HCT116 (cell line): ENCODE measurements at regions not wholly inside any gene's neighbourhood (a gene's known extent, or its start where the extent isn't known, plus 50 kb on each side); places are given as distances from the start of the nearest gene placed in this dataset.

Source experiments
- ATAC-seq: fragments of 200-7000 bp; cut with Tn5 transposase; 2 replicates; pipeline ENCODE4 v1.9.1; 2020; ENCODE audit warnings: mild to moderate bottlenecking, moderate library complexity
- BruUV-seq: library from RNA; stranded (reverse); fragments of 400-500 nt; replicated peaks from 2 replicates; lab custom pipeline; 2021; lab: Mats Ljungman, UMichigan
- CTCF ChIA-PET: fragments of 300-600 bp; sonication (Branson Sonifier 250); formaldehyde crosslinking; loops from one replicate; lab custom pipeline; 2021; ENCODE audit warnings: antibody characterized with exemption; lab: Charles Lee
- POLR2A ChIA-PET: fragments of 300-600, 350-600 bp; sonication (Branson Sonifier 250); formaldehyde crosslinking; loops from one replicate; lab custom pipeline; 2021; ENCODE audit warnings: antibody characterized with exemption; lab: Charles Lee
- RAD21 ChIA-PET, 2 experiments: fragments of 300-600 bp; sonication (Branson Sonifier 250); formaldehyde crosslinking; loops; one replicate each; lab custom pipeline; 2023; ENCODE audit warnings: low total read pairs in 2 of 2; ENCODE audit not compliant: uncharacterized antibody in 2 of 2, unreplicated experiment in 2 of 2, low non-redundant PET in 1 of 2; lab: Charles Lee
- DNase-seq: peaks from one replicate; pipeline ENCODE4 v3.0.0-alpha.2; 2010; ENCODE audit warnings: low read depth, low spot score
- H2AFZ ChIP-seq: fragments of 200-600 bp; shearing (Covaris generic), sonication (generic); 2 replicates; pipeline ENCODE4 v1.6.1; 2017; ENCODE audit warnings: low read depth, mixed run types, mixed read lengths, antibody characterized with exemption, low read length; ENCODE audit not compliant: poor library complexity, severe bottlenecking
- H3K27ac ChIP-seq: 2 replicates; pipeline ENCODE4 v1.5.1; 2012; ENCODE audit warnings: low read depth, low read length
- H3K27me3 ChIP-seq: fragments of 200-600 bp; sonication (generic); 2 replicates; pipeline ENCODE4 v1.6.1; 2016; ENCODE audit warnings: mixed run types, low read length, mixed read lengths; ENCODE audit not compliant: insufficient read depth
- H3K36me3 ChIP-seq, 2 experiments: fragments of 200-500 bp in 1 of 2; fragments of 200-600 bp in 1 of 2; sonication (Bioruptor generic) in 1 of 2; sonication (generic) in 1 of 2; 2 replicates each; pipeline versions ENCODE4 v1.5.1 to v1.6.1; 2014 to 2016; ENCODE audit warnings: low read length in 2 of 2, inconsistent platforms in 1 of 2, mixed read lengths in 1 of 2, mixed run types in 1 of 2; ENCODE audit not compliant: insufficient read depth in 2 of 2, control insufficient read depth in 1 of 2
- H3K4me1 ChIP-seq, 2 experiments: fragments of 200-600 bp in 1 of 2; sonication (generic) in 1 of 2; 2 replicates each; pipeline versions ENCODE4 v1.5.1 to v1.6.1; 2012 to 2017; ENCODE audit warnings: low read length in 2 of 2, inconsistent platforms in 1 of 2, mild to moderate bottlenecking in 1 of 2, mixed read lengths in 1 of 2, mixed run types in 1 of 2, moderate library complexity in 1 of 2; ENCODE audit not compliant: insufficient read depth in 2 of 2, control insufficient read depth in 1 of 2
- H3K4me2 ChIP-seq: fragments of 200-600 bp; sonication (generic); 2 replicates; pipeline ENCODE4 v1.6.1; 2017; ENCODE audit warnings: mixed run types, low read length, mixed read lengths
- H3K4me3 ChIP-seq, 2 experiments: fragments of 200-600 bp in 1 of 2; sonication (generic) in 1 of 2; replicated peaks in 1 of 2; 2 replicates each; pipeline ENCODE4 v1.5.1; 2011 to 2016; ENCODE audit warnings: low read length in 2 of 2, control low read depth in 1 of 2, low read depth in 1 of 2, mild to moderate bottlenecking in 1 of 2, mixed read lengths in 1 of 2, mixed run types in 1 of 2
- H3K79me2 ChIP-seq: fragments of 200-600 bp; sonication (generic); 2 replicates; pipeline ENCODE4 v1.6.1; 2017; ENCODE audit warnings: mild to moderate bottlenecking, mixed run types, low read length, moderate library complexity, mixed read lengths; ENCODE audit not compliant: insufficient read depth
- H3K9ac ChIP-seq: fragments of 200-600 bp; sonication (generic); 2 replicates; pipeline ENCODE4 v1.6.1; 2016; ENCODE audit warnings: low read length, mixed read lengths
- H3K9me2 ChIP-seq: fragments of 200-600 bp; sonication (generic), shearing (Covaris generic); 2 replicates; pipeline ENCODE4 v1.6.1; 2017; ENCODE audit warnings: mixed run types, mild to moderate bottlenecking, moderate library complexity; ENCODE audit not compliant: insufficient read depth
- H3K9me3 ChIP-seq, 2 experiments: fragments of 200-500 bp in 1 of 2; fragments of 200-600 bp in 1 of 2; sonication (Bioruptor generic) in 1 of 2; sonication (generic) in 1 of 2; 2 replicates each; pipeline ENCODE4 v1.6.1; 2014 to 2017; ENCODE audit warnings: low read length in 2 of 2, mixed read lengths in 2 of 2, inconsistent platforms in 1 of 2, low read depth in 1 of 2, mild to moderate bottlenecking in 1 of 2, mixed run types in 1 of 2, moderate library complexity in 1 of 2; ENCODE audit not compliant: control insufficient read depth in 1 of 2, insufficient read depth in 1 of 2
- H4K20me1 ChIP-seq: fragments of 200-600 bp; sonication (generic), shearing (Covaris generic); 2 replicates; pipeline ENCODE4 v1.6.1; 2017; ENCODE audit warnings: mixed run types, mild to moderate bottlenecking, moderate library complexity; ENCODE audit not compliant: insufficient read depth
- ATF3 ChIP-seq: IDR thresholded peaks from 2 replicates; pipeline ENCODE4 v1.6.1; 2012
- ELF1 ChIP-seq: IDR thresholded peaks from 2 replicates; pipeline ENCODE4 v1.6.1; 2012; ENCODE audit warnings: low read depth, borderline replicate concordance
- EZH2 ChIP-seq: fragments of 200-600 bp; sonication (generic); IDR thresholded peaks from 2 replicates; pipeline ENCODE4 v1.6.1; 2017; ENCODE audit warnings: antibody characterized with exemption, mixed run types
- FOSL1 ChIP-seq: IDR thresholded peaks from 2 replicates; pipeline ENCODE4 v1.6.1; 2012; ENCODE audit warnings: low read depth
- JUND ChIP-seq: IDR thresholded peaks from 2 replicates; pipeline ENCODE4 v1.6.1; 2012
- POLR2A ChIP-seq: IDR thresholded peaks from 2 replicates; pipeline ENCODE4 v1.7.0; 2011; ENCODE audit warnings: borderline replicate concordance; ENCODE audit not compliant: insufficient read depth, insufficient read length; ENCODE audit errors: extremely low read depth
- SP1 ChIP-seq: IDR thresholded peaks from 2 replicates; pipeline ENCODE4 v1.6.1; 2012; ENCODE audit warnings: low read depth
- TCF7L2 ChIP-seq: IDR thresholded peaks from 2 replicates; pipeline ENCODE4 v1.7.0; 2011; ENCODE audit warnings: borderline replicate concordance, inconsistent platforms; ENCODE audit not compliant: insufficient read depth, insufficient read length; ENCODE audit errors: extremely low read depth
- YY1 ChIP-seq: IDR thresholded peaks from 2 replicates; pipeline ENCODE4 v1.6.1; 2011; ENCODE audit warnings: low read length, low read depth, moderate library complexity, mild to moderate bottlenecking; ENCODE audit not compliant: insufficient replicate concordance; ENCODE audit errors: extremely low read depth
- ZBTB33 ChIP-seq: IDR thresholded peaks from 2 replicates; pipeline ENCODE4 v1.6.1; 2011; ENCODE audit warnings: mild to moderate bottlenecking, low read length, moderate library complexity; ENCODE audit not compliant: insufficient replicate concordance; ENCODE audit errors: extremely low read depth
- ZFX ChIP-seq: fragments of 450-650 bp; IDR thresholded peaks from 2 replicates; pipeline ENCODE4 v1.6.1; 2017
- ZNF274 ChIP-seq: fragments of 200-500 bp; sonication (Bioruptor generic); IDR thresholded peaks from 2 replicates; pipeline ENCODE4 v1.6.1; 2014; ENCODE audit warnings: mild to moderate bottlenecking, low read depth, low read length, inconsistent platforms
- intact Hi-C: fragments of 100-400 bp; cut with micrococcal nuclease; formaldehyde crosslinking; loops from 2 replicates; pipeline ENCODE4 v1.10.0; 2022

GRCh38 chr5:23053846-23054245, 200.7 kb upstream of the CDH12 start:
- Histone ChIP-seq H3K4me2 (no peak overlapping the region), H3K4me3 (no peak overlapping the region), H4K20me1 (no peaks in the 10 kb centered on the region), H3K27me3 (no peaks in the 10 kb centered on the region), H3K9me2 (no peaks in the 10 kb centered on the region), H3K36me3 (no peaks in the 10 kb centered on the region), H3K9me3 (peaks cover 0 to 28% of the 10 kb centered on the region in 2 experiments; a peak in 2 of 4 replicates), H3K27ac (no peak overlapping the region), H2AFZ (no peak overlapping the region), H3K4me1 (no peaks in the 10 kb centered on the region), H3K9ac (no peak overlapping the region), H3K79me2 (no peaks in the 10 kb centered on the region)
- ATAC-seq (no peak), DNase-seq (no peak)
- intact Hi-C loops, result no loop called here
- CTCF ChIA-PET, result no interaction called here
- POLR2A ChIA-PET, result no interaction called here
- TF ChIP-seq ZNF274 (no peak), EZH2 (no peak), ELF1 (no peak), JUND (no peak), YY1 (no peak), TCF7L2 (no peak), FOSL1 (no peak)
- no TSS peak for BruUV-seq
- RAD21 ChIA-PET, result no interaction called here

- TF ChIP-seq ATF3 (no peak), ZNF274 (no peak), JUND (no peak), ELF1 (no peak), ZFX (no peak), TCF7L2 (no peak), SP1 (no peak), ZBTB33 (no peak), POLR2A (no peak)
- no peaks in the 10 kb centered on the region for H3K4me1 ChIP-seq
- H3K9me3 ChIP-seq, result peaks cover 6 to 16% of the 10 kb centered on the region in 2 experiments; a peak in 2 of 4 replicates
- ChIA-PET CTCF (no interaction called here), POLR2A (no interaction called here), RAD21 (no interaction called here)
- DNase-seq, result no peak
- H3K79me2 ChIP-seq, result no peaks in the 10 kb centered on the region
- no peaks in the 10 kb centered on the region for H3K27me3 ChIP-seq
- no peak overlapping the region for H2AFZ ChIP-seq
- H3K27ac ChIP-seq, result no peak overlapping the region
- no peak overlapping the region for H3K4me3 ChIP-seq
- no peaks in the 10 kb centered on the region for H3K36me3 ChIP-seq
- H4K20me1 ChIP-seq, result no peaks in the 10 kb centered on the region
- intact Hi-C loops, result no loop called here
- H3K9ac ChIP-seq, result no peak overlapping the region
- no TSS peak for BruUV-seq
- H3K9me2 ChIP-seq, result no peaks in the 10 kb centered on the region
- no peak overlapping the region for H3K4me2 ChIP-seq
- no peak for ATAC-seq
Measured at GRCh38 chr5:23042226-23042625, 189.1 kb upstream of the CDH12 start.
